Fibroblast of lung (primary cell): ENCODE measurements at regions not wholly inside any gene's neighbourhood (a gene's known extent, or its start where the extent isn't known, plus 50 kb on each side); places are given as distances from the start of the nearest gene placed in this dataset.

Experiments
- DNase-seq, 2 donors: peaks; one replicate each; pipeline versions ENCODE4 v3.0.0 to v3.0.0-alpha.2; 2010; ENCODE audit warnings: low read depth in 2 of 2
- H2AFZ ChIP-seq: 2 replicates; pipeline ENCODE4 v1.5.1; 2012; ENCODE audit warnings: low read length, control low read depth, inconsistent platforms
- H3K27ac ChIP-seq: 2 replicates; pipeline ENCODE4 v1.5.1; 2011; ENCODE audit warnings: low read length, control low read depth; ENCODE audit not compliant: insufficient read depth
- H3K27me3 ChIP-seq: 2 replicates; pipeline ENCODE4 v1.5.1; 2011; ENCODE audit warnings: mild to moderate bottlenecking, low read length; ENCODE audit not compliant: control insufficient read depth, insufficient read depth
- H3K36me3 ChIP-seq: 2 replicates; pipeline ENCODE4 v1.5.1; 2011; ENCODE audit warnings: low read length; ENCODE audit not compliant: control insufficient read depth, insufficient read depth
- H3K4me1 ChIP-seq: 2 replicates; pipeline ENCODE4 v1.5.1; 2011; ENCODE audit warnings: low read length; ENCODE audit not compliant: control insufficient read depth, insufficient read depth; ENCODE audit errors: extremely low read depth
- H3K4me2 ChIP-seq: 2 replicates; pipeline ENCODE4 v1.5.1; 2011; ENCODE audit warnings: low read length, control low read depth; ENCODE audit not compliant: insufficient read depth; ENCODE audit errors: extremely low read depth
- H3K4me3 ChIP-seq, 4 experiments: fragments of 200-600 bp in 1 of 4; sonication (generic) in 1 of 4; replicated peaks in 1 of 4; 2 replicates each; pipeline ENCODE4 v1.5.1; 2011 to 2016; ENCODE audit warnings: low read length in 4 of 4, low read depth in 3 of 4, mild to moderate bottlenecking in 3 of 4, control low read depth in 2 of 4, inconsistent platforms in 1 of 4, mixed read lengths in 1 of 4; ENCODE audit not compliant: insufficient read depth in 1 of 4; ENCODE audit errors: control extremely low read depth in 1 of 4
- H3K79me2 ChIP-seq: 2 replicates; pipeline ENCODE4 v1.5.1; 2012; ENCODE audit warnings: mild to moderate bottlenecking, low read length, inconsistent platforms; ENCODE audit not compliant: control insufficient read depth, insufficient read depth
- H3K9ac ChIP-seq: 2 replicates; pipeline ENCODE4 v1.5.1; 2011; ENCODE audit warnings: mild to moderate bottlenecking, low read length, control low read depth; ENCODE audit not compliant: insufficient read depth
- H3K9me3 ChIP-seq: 2 replicates; pipeline ENCODE4 v1.5.1; 2012; ENCODE audit warnings: low read depth, low read length; ENCODE audit not compliant: control insufficient read depth, insufficient read depth
- H4K20me1 ChIP-seq: 2 replicates; pipeline ENCODE4 v1.5.1; 2011; ENCODE audit warnings: low read length; ENCODE audit not compliant: control insufficient read depth, insufficient read depth; ENCODE audit errors: extremely low read depth
- EZH2 ChIP-seq: IDR thresholded peaks from 2 replicates; pipeline ENCODE4 v1.5.1; 2012; ENCODE audit warnings: low read length, control low read depth, mild to moderate bottlenecking; ENCODE audit errors: missing control alignments
- TF ChIP-seq, protein P1 (sequence below), 2 donors: IDR thresholded peaks in 1 of 2; conservative IDR thresholded peaks in 1 of 2; 1 replicate in 1 of 2; 2 replicates in 1 of 2; pipeline ENCODE4 v1.5.1; 2011 to 2012; ENCODE audit warnings: low read length in 2 of 2, control low read depth in 1 of 2, inconsistent platforms in 1 of 2, low read depth in 1 of 2, mild to moderate bottlenecking in 1 of 2

GRCh38 chr7:19415123-19415522 is 269.9 kb upstream of the FERD3L start:
- Histone ChIP-seq H3K4me1 (no peaks in the 10 kb centered on the region), H4K20me1 (no peaks in the 10 kb centered on the region), H3K79me2 (no peaks in the 10 kb centered on the region), H3K9me3 (no peaks in the 10 kb centered on the region), H3K27ac (no peak overlapping the region), H3K4me2 (no peak overlapping the region), H3K9ac (no peak overlapping the region), H2AFZ (no peak overlapping the region), H3K27me3 (no peaks in the 10 kb centered on the region), H3K4me3 (no peak overlapping the region), H3K36me3 (no peaks in the 10 kb centered on the region)
- TF ChIP-seq, protein P1, sequence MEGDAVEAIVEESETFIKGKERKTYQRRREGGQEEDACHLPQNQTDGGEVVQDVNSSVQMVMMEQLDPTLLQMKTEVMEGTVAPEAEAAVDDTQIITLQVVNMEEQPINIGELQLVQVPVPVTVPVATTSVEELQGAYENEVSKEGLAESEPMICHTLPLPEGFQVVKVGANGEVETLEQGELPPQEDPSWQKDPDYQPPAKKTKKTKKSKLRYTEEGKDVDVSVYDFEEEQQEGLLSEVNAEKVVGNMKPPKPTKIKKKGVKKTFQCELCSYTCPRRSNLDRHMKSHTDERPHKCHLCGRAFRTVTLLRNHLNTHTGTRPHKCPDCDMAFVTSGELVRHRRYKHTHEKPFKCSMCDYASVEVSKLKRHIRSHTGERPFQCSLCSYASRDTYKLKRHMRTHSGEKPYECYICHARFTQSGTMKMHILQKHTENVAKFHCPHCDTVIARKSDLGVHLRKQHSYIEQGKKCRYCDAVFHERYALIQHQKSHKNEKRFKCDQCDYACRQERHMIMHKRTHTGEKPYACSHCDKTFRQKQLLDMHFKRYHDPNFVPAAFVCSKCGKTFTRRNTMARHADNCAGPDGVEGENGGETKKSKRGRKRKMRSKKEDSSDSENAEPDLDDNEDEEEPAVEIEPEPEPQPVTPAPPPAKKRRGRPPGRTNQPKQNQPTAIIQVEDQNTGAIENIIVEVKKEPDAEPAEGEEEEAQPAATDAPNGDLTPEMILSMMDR (conservative IDR thresholded peaks at IDR 0.05 in 1 of 2, IDR thresholded peaks at IDR 0.05 in 1 of 2; ENCODE audit: low read depth in 1 of 2, low read length in 2 of 2) = no peak
- TF ChIP-seq EZH2 = no peak
- DNase-seq = no peak

GRCh38 chr7:19413443-19413965 is 268.3 kb upstream of the FERD3L start:
- Histone ChIP-seq H3K4me3 (no peak overlapping the region), H3K79me2 (no peaks in the 10 kb centered on the region), H3K36me3 (no peaks in the 10 kb centered on the region), H3K4me2 (no peak overlapping the region), H3K9me3 (no peaks in the 10 kb centered on the region), H3K27ac (no peak overlapping the region), H2AFZ (no peak overlapping the region), H3K4me1 (no peaks in the 10 kb centered on the region), H3K9ac (no peak overlapping the region), H3K27me3 (no peaks in the 10 kb centered on the region), H4K20me1 (no peaks in the 10 kb centered on the region)
- DNase-seq = peak; percentile 60 to 83
- TF ChIP-seq, protein P1 (conservative IDR thresholded peaks at IDR 0.05 in 1 of 2, IDR thresholded peaks at IDR 0.05 in 1 of 2; ENCODE audit: low read depth in 1 of 2, low read length in 2 of 2) = no peak
- no peak for TF ChIP-seq EZH2

DNA sequence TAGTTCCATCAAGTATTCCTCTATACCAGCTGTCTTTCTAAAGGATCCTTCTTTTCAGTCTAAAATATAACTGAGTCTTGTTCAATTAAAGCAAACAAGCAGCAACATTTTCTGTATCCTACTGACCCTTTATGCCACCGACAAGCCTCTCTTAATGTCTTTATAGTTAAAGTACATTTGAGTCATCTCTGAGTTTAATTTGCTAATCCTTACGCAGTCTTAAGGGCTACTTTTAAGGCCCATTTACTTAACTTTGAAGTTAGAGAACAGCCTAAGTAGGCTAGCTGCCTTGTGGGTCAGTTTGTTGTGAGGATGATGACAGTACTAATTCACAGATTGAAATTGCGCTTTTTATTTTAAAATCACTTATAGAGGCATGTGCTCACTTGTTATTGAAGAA is 265.5 kb upstream of the FERD3L start:
- H4K20me1 ChIP-seq = no peaks in the 10 kb centered on the region
- H3K4me1 ChIP-seq = no peaks in the 10 kb centered on the region
- no peak overlapping the region for H2AFZ ChIP-seq
- H3K79me2 ChIP-seq = no peaks in the 10 kb centered on the region
- no peaks in the 10 kb centered on the region for H3K27me3 ChIP-seq
- H3K27ac ChIP-seq = no peak overlapping the region
- no peak for TF ChIP-seq EZH2
- H3K4me3 ChIP-seq = no peak overlapping the region
- no peak for DNase-seq
- H3K9me3 ChIP-seq = no peaks in the 10 kb centered on the region
- no peak overlapping the region for H3K4me2 ChIP-seq
- H3K36me3 ChIP-seq = no peaks in the 10 kb centered on the region
- no peak overlapping the region for H3K9ac ChIP-seq
